HepG2 (cell line): ENCODE measurements at regions not wholly inside any gene's neighbourhood (a gene's known extent, or its start where the extent isn't known, plus 50 kb on each side); places are given as distances from the start of the nearest gene placed in this dataset.

Experiments used
- ATAC-seq: fragments of 200-7000 bp; cut with Tn5 transposase; 3 replicates; pipeline ENCODE4 v1.9.1; 2020; ENCODE audit warnings: mild to moderate bottlenecking, moderate library complexity
- BruUV-seq: library from RNA; stranded (reverse); fragments of 400-500 nt; replicated peaks from 2 replicates; lab custom pipeline; 2021; lab: Mats Ljungman, UMichigan
- CTCF ChIA-PET: fragments of 300-600 bp; formaldehyde crosslinking; extraction: SDS; loops from one replicate; lab custom pipeline; 2021; ENCODE audit warnings: low total read pairs, inconsistent platforms, low intra/inter-chr PET ratio; lab: Yijun Ruan, JAX
- POLR2A ChIA-PET: fragments of 350-600 bp; sonication (Branson Sonifier 250); formaldehyde crosslinking; loops from one replicate; lab custom pipeline; 2020; ENCODE audit warnings: antibody characterized with exemption, inconsistent platforms; lab: Yijun Ruan, JAX
- DNase-seq: peaks from one replicate; pipeline ENCODE4 v3.0.0-alpha.2; 2015; ENCODE audit warnings: low spot score
- FAIRE-seq: peaks from 3 replicates; lab custom pipeline; 2011; peaks lifted over from hg19 to GRCh38; lab: Jason Lieb, UNC
- H2AFZ ChIP-seq: one replicate; pipeline ENCODE4 v1.6.1; 2011; ENCODE audit warnings: low read length, inconsistent platforms
- H3K27ac ChIP-seq: fragments of 300-600 bp; 3 replicates; pipeline ENCODE4 v1.8.0; 2011; ENCODE audit warnings: mixed run types, mild to moderate bottlenecking, mixed read lengths, low read length, inconsistent platforms; ENCODE audit not compliant: insufficient read depth; ENCODE audit errors: extremely low read length
- H3K27me3 ChIP-seq, 2 experiments: fragments of 200-600 bp in 1 of 2; 2 replicates in 1 of 2; 3 replicates in 1 of 2; pipeline versions ENCODE4 v1.6.0 to v1.8.0; 2011; ENCODE audit warnings: low read length in 2 of 2, mild to moderate bottlenecking in 2 of 2, moderate library complexity in 2 of 2, inconsistent platforms in 1 of 2; ENCODE audit not compliant: insufficient read depth in 2 of 2, control insufficient read depth in 1 of 2
- H3K36me3 ChIP-seq, 2 experiments: fragments of 200-600 bp in 1 of 2; replicated peaks in 1 of 2; 2 replicates in 1 of 2; 3 replicates in 1 of 2; pipeline versions ENCODE4 v1.5.1 to v1.8.0; 2011; ENCODE audit warnings: low read length in 2 of 2, inconsistent platforms in 1 of 2; ENCODE audit not compliant: insufficient read depth in 2 of 2, control insufficient read depth in 1 of 2
- H3K4me1 ChIP-seq: 2 replicates; pipeline ENCODE4 v1.5.1; 2012; ENCODE audit warnings: low read length, inconsistent platforms; ENCODE audit not compliant: insufficient read depth
- H3K4me2 ChIP-seq: 2 replicates; pipeline ENCODE4 v1.6.0; 2011; ENCODE audit warnings: low read depth, low read length, inconsistent platforms
- H3K4me3 ChIP-seq, 3 experiments: fragments of 200-600 bp in 1 of 3; sonication (generic), shearing (Covaris generic) in 1 of 3; replicated peaks in 1 of 3; 2 replicates each; pipeline ENCODE4 v1.5.1; 2011 to 2016; ENCODE audit warnings: low read length in 3 of 3, inconsistent platforms in 2 of 3, low read depth in 2 of 3, mild to moderate bottlenecking in 2 of 3, control low read depth in 1 of 3, mixed read lengths in 1 of 3; ENCODE audit not compliant: insufficient read depth in 1 of 3
- H3K79me2 ChIP-seq: one replicate; pipeline ENCODE4 v1.6.1; 2011; ENCODE audit warnings: low read length, inconsistent platforms; ENCODE audit not compliant: insufficient read depth
- H3K9ac ChIP-seq: 2 replicates; pipeline ENCODE4 v1.6.0; 2011; ENCODE audit warnings: mild to moderate bottlenecking, low read depth, low read length, inconsistent platforms; ENCODE audit not compliant: insufficient read depth
- H3K9me3 ChIP-seq: 2 replicates; pipeline ENCODE4 v1.5.1; 2012; ENCODE audit warnings: mild to moderate bottlenecking, low read length
- H4K20me1 ChIP-seq: 2 replicates; pipeline ENCODE4 v1.6.0; 2011; ENCODE audit warnings: inconsistent platforms, mild to moderate bottlenecking, low read length, moderate library complexity; ENCODE audit not compliant: insufficient read depth
- IRF2 ChIP-seq: IDR thresholded peaks from 2 replicates; pipeline ENCODE4 v1.6.1; 2018; ENCODE audit warnings: missing genetic modification reagents, missing compliant biosample characterization
- NFE2L2 ChIP-seq: fragments of 150-350 bp; IDR thresholded peaks from 2 replicates; pipeline ENCODE4 v1.6.1; 2014; ENCODE audit warnings: low read length
- SAFB2 ChIP-seq: sonication (generic); formaldehyde crosslinking; IDR thresholded peaks from 2 replicates; pipeline ENCODE4 v1.5.1; 2020; ENCODE audit warnings: missing genetic modification reagents, low read depth, mild to moderate bottlenecking, borderline replicate concordance
- SNAPC2 ChIP-seq: sonication (generic); formaldehyde crosslinking; IDR thresholded peaks from 2 replicates; pipeline ENCODE4 v1.8.1; 2022; ENCODE audit warnings: mild to moderate bottlenecking, missing genetic modification reagents
- ZC3H4 ChIP-seq: sonication (generic); formaldehyde crosslinking; IDR thresholded peaks from 2 replicates; pipeline ENCODE4 v1.4.0; 2020; ENCODE audit warnings: missing genetic modification reagents, borderline replicate concordance
- ZNF12 ChIP-seq: sonication (generic); formaldehyde crosslinking; IDR thresholded peaks from 2 replicates; pipeline ENCODE4 v1.5.0; 2020; ENCODE audit warnings: missing genetic modification reagents
- ZNF547 ChIP-seq: sonication (generic); formaldehyde crosslinking; IDR thresholded peaks from 2 replicates; pipeline ENCODE4 v1.5.1; 2020; ENCODE audit warnings: mild to moderate bottlenecking, missing genetic modification reagents
- ZNF552 ChIP-seq: sonication (generic); formaldehyde crosslinking; IDR thresholded peaks from 2 replicates; pipeline ENCODE4 v1.9.0; 2022; ENCODE audit warnings: missing genetic modification reagents, mild to moderate bottlenecking, borderline replicate concordance
- ZNF720 ChIP-seq: sonication (generic); formaldehyde crosslinking; IDR thresholded peaks from 2 replicates; pipeline ENCODE4 v1.4.0; 2020; ENCODE audit warnings: missing genetic modification reagents
- ZNF746 ChIP-seq: sonication (generic); formaldehyde crosslinking; IDR thresholded peaks from 2 replicates; pipeline ENCODE4 v1.8.0; 2022; ENCODE audit warnings: mild to moderate bottlenecking, missing genetic modification reagents
- ZSCAN25 ChIP-seq: sonication (generic); formaldehyde crosslinking; IDR thresholded peaks from 2 replicates; pipeline ENCODE4 v1.8.0; 2022; ENCODE audit warnings: mild to moderate bottlenecking, missing genetic modification reagents
- ZSCAN9 ChIP-seq: IDR thresholded peaks from 2 replicates; pipeline ENCODE4 v1.6.1; 2016; ENCODE audit warnings: borderline replicate concordance
- WGBS: methylation state at CpG from one replicate; pipeline ENCODE4 v1.1.6; 2017; ENCODE audit warnings: low lambda C conversion rate; 5-methylcytosine and 5-hydroxymethylcytosine counted together
- in situ Hi-C: cut with HindIII; loops from 2 replicates; pipeline ENCODE4 v1.10.0; 2017; ENCODE audit warnings: low pct_unique_long_range_greater_than_20kb; ENCODE audit not compliant: extremely low pct_ligation_motif_present
- intact Hi-C: fragments of 100-400 bp; cut with micrococcal nuclease; formaldehyde crosslinking; loops from one replicate; pipeline ENCODE4 v1.10.0; 2022; ENCODE audit not compliant: unreplicated experiment
- TF ChIP-seq, protein P1 (sequence below): sonication (generic); formaldehyde crosslinking; IDR thresholded peaks from 2 replicates; pipeline ENCODE4 v1.4.0; 2020; ENCODE audit warnings: mild to moderate bottlenecking, missing genetic modification reagents, borderline replicate concordance
- TF ChIP-seq, protein P2 (sequence below): sonication (generic); formaldehyde crosslinking; IDR thresholded peaks from 2 replicates; pipeline ENCODE4 v1.4.0; 2020; ENCODE audit warnings: missing genetic modification reagents, mild to moderate bottlenecking, borderline replicate concordance
- TF ChIP-seq, protein P3 (sequence below): sonication (generic); formaldehyde crosslinking; IDR thresholded peaks from 2 replicates; pipeline ENCODE4; 2020; ENCODE audit warnings: missing genetic modification reagents, mild to moderate bottlenecking, borderline replicate concordance

DNA sequence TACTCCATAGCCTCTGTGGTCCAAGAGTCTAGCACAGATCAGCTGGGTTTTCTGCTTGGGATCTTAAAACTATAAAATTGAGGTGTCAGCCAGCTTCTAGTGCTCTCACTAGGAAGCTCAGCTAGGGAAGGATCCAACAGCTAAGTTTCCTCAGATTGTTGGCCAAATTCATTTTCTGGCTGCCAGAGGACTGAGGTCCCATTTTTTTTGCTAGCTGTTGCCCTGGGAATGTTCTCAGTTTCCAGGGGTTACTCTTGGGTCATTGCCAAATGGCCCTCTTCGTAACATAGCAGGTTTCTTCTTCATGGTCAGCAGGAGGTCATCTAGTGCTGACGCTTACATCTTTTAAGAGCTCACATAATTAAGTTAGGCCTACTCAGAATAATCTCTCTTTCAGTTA lies 2178.2 kb downstream of the ARAP2 start (continued):
- no peak for TF ChIP-seq IRF2 (CRISPR knock-in tag)
- TF ChIP-seq ZSCAN9 (CRISPR knock-in tag) = no peak
- TF ChIP-seq, protein P1, sequence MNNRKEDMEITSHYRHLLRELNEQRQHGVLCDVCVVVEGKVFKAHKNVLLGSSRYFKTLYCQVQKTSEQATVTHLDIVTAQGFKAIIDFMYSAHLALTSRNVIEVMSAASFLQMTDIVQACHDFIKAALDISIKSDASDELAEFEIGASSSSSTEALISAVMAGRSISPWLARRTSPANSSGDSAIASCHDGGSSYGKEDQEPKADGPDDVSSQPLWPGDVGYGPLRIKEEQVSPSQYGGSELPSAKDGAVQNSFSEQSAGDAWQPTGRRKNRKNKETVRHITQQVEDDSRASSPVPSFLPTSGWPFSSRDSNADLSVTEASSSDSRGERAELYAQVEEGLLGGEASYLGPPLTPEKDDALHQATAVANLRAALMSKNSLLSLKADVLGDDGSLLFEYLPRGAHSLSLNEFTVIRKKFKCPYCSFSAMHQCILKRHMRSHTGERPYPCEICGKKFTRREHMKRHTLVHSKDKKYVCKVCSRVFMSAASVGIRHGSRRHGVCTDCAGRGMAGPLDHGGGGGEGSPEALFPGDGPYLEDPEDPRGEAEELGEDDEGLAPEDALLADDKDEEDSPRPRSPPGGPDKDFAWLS = no peak
- TF ChIP-seq ZNF12 = no peak

DNA sequence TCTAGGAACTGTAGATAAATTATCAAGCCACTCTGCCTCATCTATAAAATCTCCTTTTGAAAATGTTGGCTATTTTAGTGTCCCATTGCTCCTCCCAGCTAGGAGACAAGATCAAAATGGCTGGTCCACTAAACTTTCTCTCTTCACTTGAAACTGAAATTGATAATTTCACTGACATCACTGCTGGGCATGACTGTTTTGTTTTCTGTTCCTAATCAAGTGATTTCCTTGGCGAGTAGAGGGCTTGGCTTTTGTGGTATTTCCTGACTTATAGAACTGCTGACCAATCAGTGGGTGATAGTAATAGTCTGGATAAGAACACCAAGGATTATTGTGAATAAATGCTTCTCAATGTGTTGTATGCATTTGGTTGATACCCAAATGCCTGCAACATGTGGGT lies 2152.9 kb downstream of the ARAP2 start:
- Histone ChIP-seq H3K9ac (no peak overlapping the region), H3K27ac (no peak overlapping the region), H3K4me1 (no peaks in the 10 kb centered on the region), H3K4me3 (no peak overlapping the region), H3K9me3 (no peaks in the 10 kb centered on the region), H3K4me2 (no peak overlapping the region), H3K36me3 (no peaks in the 10 kb centered on the region), H3K27me3 (no peaks in the 10 kb centered on the region), H3K79me2 (no peaks in the 10 kb centered on the region), H2AFZ (no peak overlapping the region), H4K20me1 (no peaks in the 10 kb centered on the region)
- ATAC-seq = no peak
- no peak for FAIRE-seq
- no TSS peak for BruUV-seq
- TF ChIP-seq NFE2L2 (no peak), ZNF720 (CRISPR knock-in tag) (no peak), SAFB2 (CRISPR knock-in tag) (no peak), SNAPC2 (CRISPR knock-in tag) (no peak), ZSCAN25 (CRISPR knock-in tag) (no peak), ZNF746 (CRISPR knock-in tag) (no peak), ZC3H4 (CRISPR knock-in tag) (no peak), ZNF552 (CRISPR knock-in tag) (no peak), ZNF547 (CRISPR knock-in tag) (no peak)
- TF ChIP-seq, protein P2, sequence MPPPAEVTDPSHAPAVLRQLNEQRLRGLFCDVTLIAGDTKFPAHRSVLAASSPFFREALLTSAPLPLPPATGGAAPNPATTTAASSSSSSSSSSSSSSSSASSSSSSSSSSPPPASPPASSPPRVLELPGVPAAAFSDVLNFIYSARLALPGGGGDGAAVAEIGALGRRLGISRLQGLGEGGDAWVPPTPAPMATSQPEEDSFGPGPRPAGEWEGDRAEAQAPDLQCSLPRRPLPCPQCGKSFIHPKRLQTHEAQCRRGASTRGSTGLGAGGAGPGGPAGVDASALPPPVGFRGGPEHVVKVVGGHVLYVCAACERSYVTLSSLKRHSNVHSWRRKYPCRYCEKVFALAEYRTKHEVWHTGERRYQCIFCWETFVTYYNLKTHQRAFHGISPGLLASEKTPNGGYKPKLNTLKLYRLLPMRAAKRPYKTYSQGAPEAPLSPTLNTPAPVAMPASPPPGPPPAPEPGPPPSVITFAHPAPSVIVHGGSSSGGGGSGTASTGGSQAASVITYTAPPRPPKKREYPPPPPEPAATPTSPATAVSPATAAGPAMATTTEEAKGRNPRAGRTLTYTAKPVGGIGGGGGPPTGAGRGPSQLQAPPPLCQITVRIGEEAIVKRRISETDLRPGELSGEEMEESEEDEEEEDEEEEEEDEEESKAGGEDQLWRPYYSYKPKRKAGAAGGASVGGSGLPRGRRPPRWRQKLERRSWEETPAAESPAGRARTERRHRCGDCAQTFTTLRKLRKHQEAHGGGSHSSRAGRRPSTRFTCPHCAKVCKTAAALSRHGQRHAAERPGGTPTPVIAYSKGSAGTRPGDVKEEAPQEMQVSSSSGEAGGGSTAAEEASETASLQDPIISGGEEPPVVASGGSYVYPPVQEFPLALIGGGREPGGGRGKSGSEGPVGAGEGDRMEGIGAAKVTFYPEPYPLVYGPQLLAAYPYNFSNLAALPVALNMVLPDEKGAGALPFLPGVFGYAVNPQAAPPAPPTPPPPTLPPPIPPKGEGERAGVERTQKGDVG (CRISPR knock-in tag) = no peak
- TF ChIP-seq, protein P3, sequence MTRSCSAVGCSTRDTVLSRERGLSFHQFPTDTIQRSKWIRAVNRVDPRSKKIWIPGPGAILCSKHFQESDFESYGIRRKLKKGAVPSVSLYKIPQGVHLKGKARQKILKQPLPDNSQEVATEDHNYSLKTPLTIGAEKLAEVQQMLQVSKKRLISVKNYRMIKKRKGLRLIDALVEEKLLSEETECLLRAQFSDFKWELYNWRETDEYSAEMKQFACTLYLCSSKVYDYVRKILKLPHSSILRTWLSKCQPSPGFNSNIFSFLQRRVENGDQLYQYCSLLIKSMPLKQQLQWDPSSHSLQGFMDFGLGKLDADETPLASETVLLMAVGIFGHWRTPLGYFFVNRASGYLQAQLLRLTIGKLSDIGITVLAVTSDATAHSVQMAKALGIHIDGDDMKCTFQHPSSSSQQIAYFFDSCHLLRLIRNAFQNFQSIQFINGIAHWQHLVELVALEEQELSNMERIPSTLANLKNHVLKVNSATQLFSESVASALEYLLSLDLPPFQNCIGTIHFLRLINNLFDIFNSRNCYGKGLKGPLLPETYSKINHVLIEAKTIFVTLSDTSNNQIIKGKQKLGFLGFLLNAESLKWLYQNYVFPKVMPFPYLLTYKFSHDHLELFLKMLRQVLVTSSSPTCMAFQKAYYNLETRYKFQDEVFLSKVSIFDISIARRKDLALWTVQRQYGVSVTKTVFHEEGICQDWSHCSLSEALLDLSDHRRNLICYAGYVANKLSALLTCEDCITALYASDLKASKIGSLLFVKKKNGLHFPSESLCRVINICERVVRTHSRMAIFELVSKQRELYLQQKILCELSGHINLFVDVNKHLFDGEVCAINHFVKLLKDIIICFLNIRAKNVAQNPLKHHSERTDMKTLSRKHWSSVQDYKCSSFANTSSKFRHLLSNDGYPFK (CRISPR knock-in tag) = no peak
- no peak for DNase-seq
- intact Hi-C loops (no loop called here), in situ Hi-C loops (no loop called here)
- POLR2A ChIA-PET = no interaction called here
- 0% methylated on average over 1 of the region's 1 CpG for WGBS
- CTCF ChIA-PET = no interaction called here
